Gastroesophageal sphincter (tissue), 3 donors: ENCODE measurements at regions not wholly inside any gene's neighbourhood (a gene's known extent, or its start where the extent isn't known, plus 50 kb on each side); places are given as distances from the start of the nearest gene placed in this dataset.

Experiments
- CTCF ChIP-seq, 4 experiments: fragments of 200-600 bp in 2 of 4; fragments of 450-650 bp in 2 of 4; sonication (generic) in 1 of 4; IDR thresholded peaks; one replicate each; pipeline ENCODE4 v1.5.1; 2017 to 2019; ENCODE audit warnings: antibody characterized with exemption in 4 of 4, mild to moderate bottlenecking in 2 of 4, moderate library complexity in 2 of 4
- EP300 ChIP-seq: sonication (generic); formaldehyde crosslinking; IDR thresholded peaks from one replicate; pipeline ENCODE4 v1.6.1; 2017; ENCODE audit warnings: antibody characterized with exemption, mild to moderate bottlenecking
- POLR2A ChIP-seq, 2 donors: fragments of 450-650 bp; IDR thresholded peaks; one replicate each; pipeline ENCODE4 v1.6.1; 2017; ENCODE audit warnings: antibody characterized with exemption in 2 of 2, mild to moderate bottlenecking in 2 of 2, moderate library complexity in 1 of 2

GRCh38 chr2:200121931-200122330 is 166.5 kb downstream of the MAIP1 start:
- TF ChIP-seq POLR2A (IDR thresholded peaks at IDR 0.05), result no peak
- no peak for TF ChIP-seq CTCF (IDR thresholded peaks at IDR 0.05)
- no peak for TF ChIP-seq EP300
